ENCODE measurements at regions not wholly inside any gene's neighbourhood (a gene's known extent, or its start where the extent isn't known, plus 50 kb on each side); places are given as distances from the start of the nearest gene placed in this dataset.

- Histone ChIP-seq H3K9me1 (ENCODE audit: control insufficient read depth, extremely low read depth, insufficient read depth, low read length) (no peaks in the 10 kb centered on the region), H3K9ac (ENCODE audit: control insufficient read depth, extremely low read depth, insufficient read depth, low read length) (no peak overlapping the region), H4K20me1 (ENCODE audit: control insufficient read depth, extremely low read depth, insufficient read depth, low read length) (no peaks in the 10 kb centered on the region), H3K27me3 (ENCODE audit: control insufficient read depth, extremely low read depth, insufficient read depth, low read length) (no peaks in the 10 kb centered on the region), H3K4me2 (ENCODE audit: control insufficient read depth, extremely low read depth, insufficient read depth, low read depth, low read length) (no peak overlapping the region), H3K9me3 (ENCODE audit: control insufficient read depth, low read depth, low read length) (no peaks in the 10 kb centered on the region), H2AFZ (ENCODE audit: control insufficient read depth, low read length) (no peak overlapping the region), H3K4me1 (ENCODE audit: control insufficient read depth, extremely low read depth, insufficient read depth, low read length) (peaks cover 8% of the 10 kb centered on the region), H3K27ac (ENCODE audit: control insufficient read depth, insufficient read depth, low read length) (no peak overlapping the region), H3K4me3 (ENCODE audit: control insufficient read depth in 2 of 3, extremely low read depth in 1 of 3, insufficient read depth in 2 of 3, low read depth in 1 of 3, low read length in 3 of 3) (no peak overlapping the region), H3K79me2 (ENCODE audit: control insufficient read depth, insufficient read depth, low read length) (no peaks in the 10 kb centered on the region), H3K36me3 (ENCODE audit: control insufficient read depth in 2 of 2, extremely low read depth in 1 of 2, insufficient read depth in 2 of 2, low read length in 2 of 2) (no peaks in the 10 kb centered on the region)
- dilution Hi-C loops (cut with MboI; ENCODE audit: extremely low pct_ligation_motif_present, low sequenced_read_pairs): no loop called here
- FAIRE-seq (no peak), DNase-seq (ENCODE audit: low read depth, low spot score) (no peak)
- no peak for TF ChIP-seq CTCF (optimal IDR thresholded peaks at IDR 0.05 in 1 of 3, IDR thresholded peaks at IDR 0.05 in 1 of 3, conservative IDR thresholded peaks at IDR 0.05 in 1 of 3; ENCODE audit: extremely low read depth in 1 of 3, insufficient read depth in 2 of 3, low read length in 3 of 3)
- TF ChIP-seq EZH2 (IDR thresholded peaks at IDR 0.05; ENCODE audit: low read length): no peak
Measured at GRCh38 chr1:172885411-172885810, 165.3 kb downstream of the TNFSF18 start.

GRCh38 chr1:172885971-172886370 lies 164.8 kb downstream of the TNFSF18 start:
- H3K36me3 ChIP-seq (ENCODE audit: control insufficient read depth in 2 of 2, extremely low read depth in 1 of 2, insufficient read depth in 2 of 2, low read length in 2 of 2): no peaks in the 10 kb centered on the region
- H3K4me1 ChIP-seq (ENCODE audit: control insufficient read depth, extremely low read depth, insufficient read depth, low read length): peaks cover 8% of the 10 kb centered on the region
- dilution Hi-C loops (cut with MboI; ENCODE audit: extremely low pct_ligation_motif_present, low sequenced_read_pairs): no loop called here
- FAIRE-seq (peak; percentile 83), DNase-seq (ENCODE audit: low read depth, low spot score) (no peak)
- H3K27me3 ChIP-seq (ENCODE audit: control insufficient read depth, extremely low read depth, insufficient read depth, low read length): no peaks in the 10 kb centered on the region
- TF ChIP-seq EZH2 (IDR thresholded peaks at IDR 0.05; ENCODE audit: low read length) (no peak), CTCF (optimal IDR thresholded peaks at IDR 0.05 in 1 of 3, IDR thresholded peaks at IDR 0.05 in 1 of 3, conservative IDR thresholded peaks at IDR 0.05 in 1 of 3; ENCODE audit: extremely low read depth in 1 of 3, insufficient read depth in 2 of 3, low read length in 3 of 3) (no peak)
- no peak overlapping the region for H3K4me3 ChIP-seq (ENCODE audit: control insufficient read depth in 2 of 3, extremely low read depth in 1 of 3, insufficient read depth in 2 of 3, low read depth in 1 of 3, low read length in 3 of 3)
- no peak overlapping the region for H3K4me2 ChIP-seq (ENCODE audit: control insufficient read depth, extremely low read depth, insufficient read depth, low read depth, low read length)
- no peaks in the 10 kb centered on the region for H4K20me1 ChIP-seq (ENCODE audit: control insufficient read depth, extremely low read depth, insufficient read depth, low read length)
- no peak overlapping the region for H3K27ac ChIP-seq (ENCODE audit: control insufficient read depth, insufficient read depth, low read length)
- H3K79me2 ChIP-seq (ENCODE audit: control insufficient read depth, insufficient read depth, low read length): no peaks in the 10 kb centered on the region
- no peaks in the 10 kb centered on the region for H3K9me1 ChIP-seq (ENCODE audit: control insufficient read depth, extremely low read depth, insufficient read depth, low read length)
- H3K9me3 ChIP-seq (ENCODE audit: control insufficient read depth, low read depth, low read length): no peaks in the 10 kb centered on the region
- H3K9ac ChIP-seq (ENCODE audit: control insufficient read depth, extremely low read depth, insufficient read depth, low read length): no peak overlapping the region
- no peak overlapping the region for H2AFZ ChIP-seq (ENCODE audit: control insufficient read depth, low read length)
